Loucy (cell line): ENCODE measurements at regions not wholly inside any gene's neighbourhood (a gene's known extent, or its start where the extent isn't known, plus 50 kb on each side); places are given as distances from the start of the nearest gene placed in this dataset.

Source experiments
- H2AFZ ChIP-seq: fragments of 200-600 bp; sonication (generic); 2 replicates; pipeline ENCODE4 v1.6.0; 2016; ENCODE audit warnings: antibody characterized with exemption, mild to moderate bottlenecking, low read length, moderate library complexity
- H3F3A ChIP-seq: fragments of 200-600 bp; 2 replicates; pipeline ENCODE4 v1.6.0; 2016; ENCODE audit warnings: antibody characterized with exemption, low read depth, mild to moderate bottlenecking
- H3K27me3 ChIP-seq: fragments of 200-600 bp; sonication (generic); 2 replicates; pipeline ENCODE4 v1.6.1; 2014; ENCODE audit warnings: low read length, mild to moderate bottlenecking; ENCODE audit not compliant: insufficient read depth, poor library complexity, severe bottlenecking
- H3K36me3 ChIP-seq: fragments of 200-600 bp; sonication (generic); 2 replicates; pipeline ENCODE4 v1.6.1; 2016; ENCODE audit warnings: low read length; ENCODE audit not compliant: insufficient read depth
- H3K4me1 ChIP-seq: fragments of 200-600 bp; sonication (generic); 2 replicates; pipeline ENCODE4 v1.5.1; 2014; ENCODE audit warnings: low read length, mild to moderate bottlenecking; ENCODE audit not compliant: insufficient read depth, poor library complexity, severe bottlenecking
- H3K4me2 ChIP-seq: fragments of 200-600 bp; sonication (generic); 2 replicates; pipeline ENCODE4 v1.6.0; 2014; ENCODE audit warnings: antibody characterized with exemption, low read length, low read depth, mild to moderate bottlenecking; ENCODE audit not compliant: poor library complexity, severe bottlenecking
- H3K4me3 ChIP-seq: fragments of 200-600 bp; sonication (generic); 2 replicates; pipeline ENCODE4 v1.5.1; 2014; ENCODE audit warnings: low read length, mild to moderate bottlenecking, mixed read lengths; ENCODE audit not compliant: poor library complexity, severe bottlenecking
- H3K79me2 ChIP-seq: fragments of 200-600 bp; sonication (generic); 2 replicates; pipeline ENCODE4 v1.6.1; 2014; ENCODE audit warnings: low read length; ENCODE audit not compliant: insufficient read depth
- H3K9ac ChIP-seq: fragments of 200-600 bp; sonication (generic); 2 replicates; pipeline ENCODE4 v1.6.0; 2014; ENCODE audit warnings: mild to moderate bottlenecking, low read depth, low read length, moderate library complexity; ENCODE audit not compliant: poor library complexity, severe bottlenecking
- H3K9me2 ChIP-seq: fragments of 200-600 bp; sonication (generic); replicated peaks from 2 replicates; pipeline ENCODE4 v1.6.1; 2016; ENCODE audit warnings: low read depth, low read length, mixed read lengths
- H3K9me3 ChIP-seq: fragments of 200-600 bp; sonication (generic); 2 replicates; pipeline ENCODE4 v1.6.1; 2014; ENCODE audit warnings: mild to moderate bottlenecking, antibody characterized with exemption, low read length, low read depth; ENCODE audit not compliant: insufficient read depth
- H4K20me1 ChIP-seq: fragments of 200-600 bp; sonication (generic); 2 replicates; pipeline ENCODE4 v1.6.0; 2014; ENCODE audit warnings: antibody characterized with exemption, low read length, mild to moderate bottlenecking; ENCODE audit not compliant: insufficient read depth, poor library complexity, severe bottlenecking
- CTCF ChIP-seq: fragments of 200-600 bp; sonication (generic); conservative IDR thresholded peaks from 2 replicates; pipeline ENCODE4 v1.5.1; 2014; ENCODE audit warnings: mild to moderate bottlenecking, antibody characterized with exemption, low read length
- EZH2phosphoT487 ChIP-seq: fragments of 200-600 bp; IDR thresholded peaks from 2 replicates; pipeline ENCODE4 v1.6.1; 2018; ENCODE audit warnings: antibody characterized with exemption, mild to moderate bottlenecking, moderate library complexity, borderline replicate concordance

- Histone ChIP-seq H3K79me2 (no peaks in the 10 kb centered on the region), H3K36me3 (no peaks in the 10 kb centered on the region), H3K9me2 (no peaks in the 10 kb centered on the region), H3K4me3 (no peak overlapping the region), H2AFZ (no peak overlapping the region), H3K4me1 (no peaks in the 10 kb centered on the region), H3K4me2 (no peak overlapping the region), H3K9me3 (no peaks in the 10 kb centered on the region), H3F3A (no peaks in the 10 kb centered on the region), H3K27me3 (no peaks in the 10 kb centered on the region), H4K20me1 (no peaks in the 10 kb centered on the region), H3K9ac (no peak overlapping the region)
- no peak for TF ChIP-seq CTCF
- no peak for TF ChIP-seq EZH2phosphoT487
Measured at GRCh38 chr12:58225203-58225877, 284.0 kb downstream of the ATP23 start.

GRCh38 chr12:58233886-58234285, 292.5 kb downstream of the ATP23 start:
- Histone ChIP-seq H3K4me3 (no peak overlapping the region), H3F3A (no peaks in the 10 kb centered on the region), H3K27me3 (no peaks in the 10 kb centered on the region), H3K9me2 (no peaks in the 10 kb centered on the region), H3K4me1 (no peaks in the 10 kb centered on the region), H3K9ac (no peak overlapping the region), H2AFZ (no peak overlapping the region), H3K4me2 (no peak overlapping the region), H4K20me1 (no peaks in the 10 kb centered on the region), H3K79me2 (no peaks in the 10 kb centered on the region), H3K9me3 (no peaks in the 10 kb centered on the region), H3K36me3 (no peaks in the 10 kb centered on the region)
- no peak for TF ChIP-seq CTCF

GRCh38 chr12:58238411-58238810, 297.0 kb downstream of the ATP23 start:
- no peaks in the 10 kb centered on the region for H3K27me3 ChIP-seq
- H3K9ac ChIP-seq, result no peak overlapping the region
- no peaks in the 10 kb centered on the region for H3K9me3 ChIP-seq
- TF ChIP-seq EZH2phosphoT487, result no peak
- TF ChIP-seq CTCF, result no peak
- H3K9me2 ChIP-seq, result no peaks in the 10 kb centered on the region
- H4K20me1 ChIP-seq, result no peaks in the 10 kb centered on the region
- no peak overlapping the region for H2AFZ ChIP-seq
- H3K4me1 ChIP-seq, result no peaks in the 10 kb centered on the region
- H3K79me2 ChIP-seq, result no peaks in the 10 kb centered on the region
- H3K4me2 ChIP-seq, result no peak overlapping the region
- no peaks in the 10 kb centered on the region for H3F3A ChIP-seq
- H3K4me3 ChIP-seq, result no peak overlapping the region
- no peaks in the 10 kb centered on the region for H3K36me3 ChIP-seq
